ENCODE measurements at regions not wholly inside any gene's neighbourhood (a gene's known extent, or its start where the extent isn't known, plus 50 kb on each side); places are given as distances from the start of the nearest gene placed in this dataset.

DNA sequence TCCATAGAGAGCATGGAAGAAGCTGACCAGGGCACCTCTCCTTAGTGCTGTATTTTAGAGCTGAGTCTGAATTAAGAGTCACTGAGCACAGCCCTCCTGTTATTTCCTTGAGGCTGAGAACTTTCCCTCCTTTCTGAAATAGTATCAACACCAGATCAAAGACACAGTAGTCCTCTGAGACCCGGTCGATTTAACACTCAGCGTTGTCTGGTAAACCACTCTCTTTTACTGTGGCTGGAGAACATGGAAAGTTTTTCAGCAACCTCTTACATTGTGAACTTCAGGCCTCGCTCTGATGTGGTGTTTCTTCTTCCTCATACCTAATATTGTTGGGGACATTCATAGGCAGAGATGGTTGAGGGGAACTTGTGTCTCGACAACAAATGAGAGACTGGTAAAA is 202.0 kb upstream of the MTPN start:
- WGBS, 2 experiments (ENCODE audit: extremely low coverage in 1 of 2, insufficient coverage in 1 of 2, insufficient read length in 1 of 2, insufficient replicate concordance in 2 of 2, low coverage in 1 of 2, low lambda C conversion rate in 2 of 2, missing lambda C conversion rate in 1 of 2), result 97% methylated on average over 5 of the region's 5 CpGs; no CpG with 5 or more reads in 1 of the 2 experiments
- Histone ChIP-seq H2BK120ac (replicated peaks; ENCODE audit: low read depth, low read length) (no peak overlapping the region), H3K79me1 (ENCODE audit: low read depth, low read length) (no peaks in the 10 kb centered on the region), H3K4me3 (ENCODE audit: extremely low read depth in 1 of 4, insufficient read depth in 2 of 4, low read depth in 3 of 4, low read length in 4 of 4) (no peak overlapping the region), H3K36me3 (ENCODE audit: control insufficient read depth in 2 of 4, insufficient read depth in 4 of 4, low read length in 3 of 4) (no peaks in the 10 kb centered on the region), H4K91ac (replicated peaks; ENCODE audit: insufficient read length, low read length) (no peak overlapping the region), H3K4ac (replicated peaks; ENCODE audit: insufficient read length, low read depth, low read length) (no peak overlapping the region), H3K14ac (ENCODE audit: insufficient read length) (no peak overlapping the region), H2BK20ac (ENCODE audit: low read length) (no peak overlapping the region), H3K18ac (ENCODE audit: extremely low read depth, low read length) (no peak overlapping the region), H2BK12ac (ENCODE audit: low read depth, low read length) (no peak overlapping the region), H3K23me2 (ENCODE audit: low read depth, low read length) (no peaks in the 10 kb centered on the region; the same call in 1 of the 2 replicates), H3K27ac (ENCODE audit: low read depth, low read length) (no peak overlapping the region), H2BK5ac (ENCODE audit: low read depth, low read length) (no peak overlapping the region), H3K9me3 (ENCODE audit: insufficient read depth in 2 of 2, low read depth in 1 of 2, low read length in 1 of 2) (no peaks in the 10 kb centered on the region), H3K56ac (replicated peaks; ENCODE audit: insufficient read length, low read depth, low read length) (no peak overlapping the region), H3K27me3 (replicated peaks in 1 of 4; ENCODE audit: control insufficient read depth in 3 of 4, extremely low read depth in 1 of 4, insufficient read depth in 3 of 4, low read length in 3 of 4) (no peaks in the 10 kb centered on the region), H2BK15ac (ENCODE audit: low read length) (no peak overlapping the region), H3K4me1 (replicated peaks in 1 of 4; ENCODE audit: control insufficient read depth in 3 of 4, insufficient read depth in 4 of 4, low read length in 3 of 4) (no peaks in the 10 kb centered on the region), H4K8ac (ENCODE audit: extremely low read depth, insufficient read depth, low read length) (no peak overlapping the region), H2AFZ (ENCODE audit: low read length) (no peak overlapping the region), H3K4me2 (ENCODE audit: insufficient read depth in 1 of 2, low read depth in 2 of 2, low read length in 2 of 2) (no peak overlapping the region), H3K9ac (replicated peaks in 1 of 4; ENCODE audit: extremely low read depth in 1 of 4, low read depth in 3 of 4, low read length in 3 of 4) (no peak overlapping the region), H4K5ac (ENCODE audit: insufficient read length, low read depth, low read length) (no peak overlapping the region), H3K79me2 (ENCODE audit: control insufficient read depth in 1 of 2, insufficient read depth in 2 of 2, low read length in 2 of 2) (no peaks in the 10 kb centered on the region), H3K23ac (ENCODE audit: insufficient read length) (no peak overlapping the region), H4K20me1 (replicated peaks in 1 of 2; ENCODE audit: control insufficient read depth in 1 of 2, insufficient read depth in 2 of 2, low read length in 2 of 2) (no peaks in the 10 kb centered on the region), H2AK5ac (ENCODE audit: low read depth, low read length) (no peak overlapping the region)
- CTCF ChIA-PET (ENCODE audit: partially characterized antibody), result interaction anchor here (0.9 kb wide), 1 partner anchor 64 kb away, joined by 3 read pairs; no protein-coding TSS in a partner anchor
- DNase-seq (ENCODE audit: low read depth in 1 of 2, low spot score in 2 of 2) (no peak), FAIRE-seq (no peak)
- POLR2A ChIA-PET (ENCODE audit: partially characterized antibody), result interaction anchor here (0.6 kb wide), 1 partner anchor 62 kb away, joined by 3 read pairs; no protein-coding TSS in a partner anchor
- TF ChIP-seq CBX5 (IDR thresholded peaks at IDR 0.05; ENCODE audit: low read depth, low read length) (no peak), TEAD4 (IDR thresholded peaks at IDR 0.05; ENCODE audit: low read depth, low read length) (no peak), SIRT6 (IDR thresholded peaks at IDR 0.05; ENCODE audit: low read length) (no peak), SP2 (IDR thresholded peaks at IDR 0.05; ENCODE audit: low read length) (no peak), SP4 (IDR thresholded peaks at IDR 0.05; ENCODE audit: low read length) (no peak), CHD2 (IDR thresholded peaks at IDR 0.05; ENCODE audit: low read length) (no peak), FOSL1 (IDR thresholded peaks at IDR 0.05; ENCODE audit: insufficient read depth, low read depth, low read length) (no peak), KDM4A (IDR thresholded peaks at IDR 0.05; ENCODE audit: low read depth, low read length, severe bottlenecking) (no peak), RNF2 (IDR thresholded peaks at IDR 0.05; ENCODE audit: borderline replicate concordance, low read depth, low read length, missing control alignments, poor library complexity, severe bottlenecking) (no peak), EP300 (IDR thresholded peaks at IDR 0.05; ENCODE audit: borderline replicate concordance in 1 of 2, low read depth in 2 of 2, low read length in 2 of 2) (no peak), SUZ12 (IDR thresholded peaks at IDR 0.05; ENCODE audit: low read length) (no peak)
